Mucosa of stomach (tissue), 1 donor: ENCODE measurements at regions not wholly inside any gene's neighbourhood (a gene's known extent, or its start where the extent isn't known, plus 50 kb on each side); places are given as distances from the start of the nearest gene placed in this dataset.
"Not testable (repeated sequence)": the region's sequence is repeated elsewhere in the genome, so short reads cannot be mapped to it uniquely, and the experiment has no call there.

Experiments
- H3K27me3 ChIP-seq: one replicate; pipeline ENCODE4 v1.7.0; 2013; ENCODE audit warnings: mild to moderate bottlenecking, low read length; ENCODE audit not compliant: control insufficient read depth, insufficient read depth
- H3K36me3 ChIP-seq: one replicate; pipeline ENCODE4 v1.7.0; 2013; ENCODE audit warnings: low read length; ENCODE audit not compliant: control insufficient read depth, insufficient read depth
- H3K4me1 ChIP-seq: one replicate; pipeline ENCODE4 v1.7.0; 2013; ENCODE audit warnings: mild to moderate bottlenecking, low read length; ENCODE audit not compliant: control insufficient read depth, insufficient read depth
- H3K4me3 ChIP-seq: one replicate; pipeline ENCODE4 v1.7.0; 2013; ENCODE audit warnings: low read length
- H3K9ac ChIP-seq: one replicate; pipeline ENCODE4 v1.7.0; 2013; ENCODE audit warnings: mild to moderate bottlenecking, low read length, moderate library complexity
- H3K9me3 ChIP-seq: one replicate; pipeline ENCODE4 v1.7.0; 2013; ENCODE audit warnings: mild to moderate bottlenecking, low read length, moderate library complexity; ENCODE audit not compliant: control insufficient read depth
- donor health status: Pancreatic carcinoma.

DNA sequence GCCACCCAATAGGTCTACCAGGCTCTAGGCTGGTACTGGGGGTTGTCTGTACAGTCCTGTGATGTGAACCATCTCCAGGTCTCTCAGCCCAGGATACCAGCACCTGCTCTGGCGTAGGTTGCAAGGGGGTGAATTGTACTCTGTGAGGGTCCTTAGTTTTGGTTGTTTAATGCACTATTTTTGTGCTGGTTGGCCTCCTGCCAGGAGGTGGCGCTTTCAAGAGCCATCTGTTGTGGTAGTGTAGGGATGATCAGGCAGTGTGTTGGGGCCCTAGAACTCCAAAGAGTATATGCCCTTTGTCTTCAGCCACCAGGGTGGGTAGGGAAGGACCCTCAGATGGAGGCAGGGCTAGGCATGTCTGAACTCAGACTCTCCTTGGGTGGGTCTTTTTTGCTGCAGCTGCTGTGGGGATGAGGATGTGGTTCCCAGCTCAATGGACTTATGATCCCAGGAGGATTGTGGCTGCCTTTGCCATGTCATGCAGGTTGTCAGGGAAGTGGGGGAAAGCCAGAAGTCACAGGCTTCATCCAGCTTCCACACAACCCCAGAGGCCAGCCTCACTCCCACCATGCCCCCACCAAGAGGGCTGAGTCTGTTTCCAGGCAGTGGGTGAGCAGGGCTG lies 301.8 kb upstream of the CHRM3 start:
- Histone ChIP-seq H3K4me3 (no peak overlapping the region), H3K9me3 (no peaks in the 10 kb centered on the region), H3K9ac (no peak overlapping the region), H3K36me3 (no peaks in the 10 kb centered on the region), H3K4me1 (no peaks in the 10 kb centered on the region), H3K27me3 (no peaks in the 10 kb centered on the region)

DNA sequence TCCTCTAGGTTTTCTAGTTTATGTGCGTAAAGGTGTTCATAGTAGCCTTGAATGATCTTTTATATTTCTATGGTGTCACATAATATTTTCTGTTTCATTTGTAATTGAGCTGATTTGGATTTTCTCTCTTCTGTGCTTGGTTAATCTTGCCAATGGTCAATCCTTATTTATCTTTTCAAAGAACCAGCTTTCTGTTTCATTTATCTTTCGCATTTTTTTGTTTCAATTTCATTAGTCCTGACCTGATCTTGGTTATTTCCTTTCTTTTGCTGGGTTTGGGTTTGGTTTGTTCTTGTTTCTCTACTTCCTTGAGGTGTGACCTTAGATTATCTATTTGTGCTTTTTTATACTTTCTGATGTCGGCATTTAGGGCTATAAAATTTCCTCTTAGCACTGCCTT lies 304.4 kb upstream of the CHRM3 start:
- H3K9ac ChIP-seq, H3K4me3 ChIP-seq, H3K36me3 ChIP-seq, H3K9me3 ChIP-seq, H3K27me3 ChIP-seq, H3K4me1 ChIP-seq: not testable (repeated sequence)

DNA sequence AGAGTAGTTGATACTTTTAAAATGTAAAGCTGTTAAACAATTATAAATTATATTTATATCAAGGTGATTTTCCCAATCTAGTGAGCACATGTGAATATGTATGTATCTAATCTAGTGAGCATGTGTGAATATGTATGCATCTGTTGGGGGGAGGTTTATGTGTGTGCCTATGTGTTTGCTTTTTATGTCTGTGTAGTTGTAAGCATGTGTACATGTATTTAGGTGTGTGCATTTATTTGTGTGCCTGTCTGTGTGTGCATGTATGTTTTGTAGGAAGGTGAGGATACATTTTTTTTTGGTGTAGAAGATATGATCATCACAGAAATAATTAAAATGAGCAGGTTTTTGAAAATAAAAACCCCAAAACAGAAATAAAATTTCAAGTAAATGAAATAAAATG lies 318.9 kb upstream of the CHRM3 start:
- Histone ChIP-seq H3K9me3 (no peaks in the 10 kb centered on the region), H3K4me3 (no peak overlapping the region), H3K27me3 (no peaks in the 10 kb centered on the region), H3K4me1 (no peaks in the 10 kb centered on the region), H3K9ac (no peak overlapping the region), H3K36me3 (no peaks in the 10 kb centered on the region)

DNA sequence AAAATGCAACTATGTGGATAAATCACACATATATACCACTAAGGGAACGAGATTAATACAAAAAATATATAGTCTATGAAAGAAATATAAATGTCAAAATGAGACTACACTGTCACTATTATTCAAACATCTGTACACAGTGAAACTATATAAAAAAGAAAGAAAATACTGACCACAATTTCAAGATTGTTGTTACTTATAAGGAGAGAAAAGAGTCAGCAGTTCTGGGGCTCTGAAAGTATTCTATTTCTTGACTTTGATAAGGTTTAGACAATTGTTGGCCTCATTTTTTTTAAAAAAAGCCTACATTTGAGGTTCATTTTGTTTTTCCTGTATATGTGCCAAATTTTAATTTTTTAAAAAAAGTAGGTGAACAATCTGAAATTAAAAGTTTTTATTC lies 319.3 kb upstream of the CHRM3 start:
- no peaks in the 10 kb centered on the region for H3K36me3 ChIP-seq
- H3K27me3 ChIP-seq, result no peaks in the 10 kb centered on the region

DNA sequence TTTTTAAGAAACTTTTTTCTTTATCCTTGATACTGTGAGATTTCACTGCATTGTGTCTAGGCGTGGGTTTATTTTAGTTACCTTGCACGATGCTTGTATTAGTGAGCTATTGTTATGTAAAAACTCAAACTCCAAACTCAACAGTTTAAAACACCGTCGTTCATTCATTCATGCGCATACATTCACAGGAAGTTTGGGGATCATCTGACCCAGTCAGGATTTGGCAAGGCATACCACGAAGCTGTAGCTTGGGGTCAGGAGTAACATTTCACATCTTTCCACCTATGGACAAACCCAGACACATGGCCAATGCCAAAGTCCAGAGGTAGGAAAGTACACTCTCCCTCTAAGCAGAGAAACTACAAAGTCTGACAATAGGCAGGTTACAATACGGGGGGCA lies 324.6 kb upstream of the CHRM3 start:
- H3K27me3 ChIP-seq, result no peaks in the 10 kb centered on the region
- no peak overlapping the region for H3K9ac ChIP-seq
- H3K36me3 ChIP-seq, result no peaks in the 10 kb centered on the region
- no peak overlapping the region for H3K4me3 ChIP-seq
- no peaks in the 10 kb centered on the region for H3K9me3 ChIP-seq
- H3K4me1 ChIP-seq, result no peaks in the 10 kb centered on the region

More for the DNA sequence above, 319.3 kb upstream of the CHRM3 start:
- Histone ChIP-seq H3K4me1 (no peaks in the 10 kb centered on the region), H3K9me3 (no peaks in the 10 kb centered on the region), H3K9ac (no peak overlapping the region), H3K4me3 (no peak overlapping the region)

DNA sequence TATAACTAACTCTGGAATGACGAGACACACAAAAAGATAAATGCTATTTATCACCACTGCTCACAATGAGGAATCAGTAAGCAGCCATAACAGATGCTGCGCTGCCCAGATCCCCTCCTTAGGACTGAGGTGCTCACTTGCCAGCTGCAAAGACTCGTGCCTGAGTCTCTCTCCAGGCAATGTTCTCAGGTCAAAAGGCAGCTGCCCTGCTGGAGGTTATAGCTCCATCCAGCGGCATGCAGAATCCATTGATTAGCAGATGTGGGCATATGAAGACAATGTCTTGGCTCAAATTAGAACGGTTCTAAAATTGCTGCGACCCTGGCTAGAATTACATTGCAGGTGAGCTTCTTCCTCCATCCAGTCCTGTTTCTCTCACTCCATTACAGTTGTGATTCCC lies 328.2 kb upstream of the CHRM3 start:
- H3K9me3 ChIP-seq, result no peaks in the 10 kb centered on the region
- no peak overlapping the region for H3K4me3 ChIP-seq
- H3K27me3 ChIP-seq, result no peaks in the 10 kb centered on the region
- H3K9ac ChIP-seq, result no peak overlapping the region
- H3K36me3 ChIP-seq, result no peaks in the 10 kb centered on the region
- no peaks in the 10 kb centered on the region for H3K4me1 ChIP-seq

DNA sequence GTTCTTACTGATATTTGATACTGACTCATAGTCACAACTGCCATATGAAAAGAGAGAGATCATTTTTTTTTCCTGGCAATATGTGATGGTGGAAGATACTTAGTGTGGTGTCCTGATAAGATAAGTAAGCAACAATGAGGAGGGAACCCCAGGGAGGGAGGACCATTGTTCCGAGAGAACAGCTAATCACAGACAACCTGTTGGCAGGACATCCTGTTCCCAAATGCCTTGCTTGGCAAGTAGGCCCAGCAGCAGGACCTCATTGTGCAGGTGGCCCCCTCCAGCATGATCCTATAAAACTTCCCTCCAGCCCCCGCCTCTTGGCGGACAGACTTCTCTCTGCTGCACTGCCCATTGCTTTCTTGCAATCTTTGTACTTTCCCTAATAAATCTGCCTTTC lies 329.4 kb upstream of the CHRM3 start:
- Histone ChIP-seq H3K36me3 (no peaks in the 10 kb centered on the region), H3K4me1 (no peaks in the 10 kb centered on the region), H3K9ac (no peak overlapping the region), H3K9me3 (no peaks in the 10 kb centered on the region), H3K4me3 (no peak overlapping the region), H3K27me3 (no peaks in the 10 kb centered on the region)

DNA sequence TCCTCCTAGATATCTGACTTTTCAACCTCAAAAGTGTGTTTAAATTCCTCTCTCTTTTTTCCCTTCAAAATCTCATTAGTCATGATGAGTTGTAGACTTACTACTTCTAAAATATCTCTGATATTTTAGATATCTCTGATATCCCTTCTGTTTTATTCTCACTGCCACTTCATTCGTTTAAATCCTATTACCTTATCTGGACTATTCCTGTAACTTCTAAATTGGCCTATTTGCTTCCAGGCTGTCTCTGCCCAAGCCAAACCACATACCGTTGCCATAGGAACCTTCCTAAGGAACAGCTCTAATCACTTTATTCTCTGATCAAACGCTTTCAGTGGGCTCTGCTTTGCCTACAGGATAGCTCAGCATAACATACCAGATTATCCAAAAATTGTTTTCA lies 333.1 kb upstream of the CHRM3 start:
- H3K27me3 ChIP-seq, result no peaks in the 10 kb centered on the region

DNA sequence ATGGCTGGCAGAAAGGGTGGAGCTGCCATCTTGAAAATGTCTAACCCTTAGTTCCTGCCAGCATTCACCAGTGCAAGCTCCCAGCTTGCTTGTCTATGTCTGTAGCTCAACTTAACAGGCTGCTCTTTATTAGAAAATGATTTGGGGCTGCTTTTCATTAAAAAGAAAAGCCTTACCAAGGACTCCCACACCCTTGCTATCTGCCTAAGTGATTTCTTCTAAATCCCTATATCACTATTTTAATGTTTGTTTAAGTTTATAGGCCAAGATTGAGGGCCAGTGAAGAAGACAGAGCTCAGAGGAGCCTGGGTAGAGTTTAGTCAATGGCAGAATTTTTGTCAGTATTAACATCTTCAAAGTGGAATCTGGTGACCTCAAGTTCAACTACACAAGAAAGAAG lies 336.8 kb upstream of the CHRM3 start:
- Histone ChIP-seq H3K9me3 (no peaks in the 10 kb centered on the region), H3K4me1 (no peaks in the 10 kb centered on the region), H3K9ac (no peak overlapping the region), H3K27me3 (no peaks in the 10 kb centered on the region), H3K4me3 (no peak overlapping the region), H3K36me3 (no peaks in the 10 kb centered on the region)

More for the DNA sequence above, 333.1 kb upstream of the CHRM3 start:
- Histone ChIP-seq H3K9me3 (no peaks in the 10 kb centered on the region), H3K4me3 (no peak overlapping the region), H3K36me3 (no peaks in the 10 kb centered on the region), H3K9ac (no peak overlapping the region), H3K4me1 (no peaks in the 10 kb centered on the region)

DNA sequence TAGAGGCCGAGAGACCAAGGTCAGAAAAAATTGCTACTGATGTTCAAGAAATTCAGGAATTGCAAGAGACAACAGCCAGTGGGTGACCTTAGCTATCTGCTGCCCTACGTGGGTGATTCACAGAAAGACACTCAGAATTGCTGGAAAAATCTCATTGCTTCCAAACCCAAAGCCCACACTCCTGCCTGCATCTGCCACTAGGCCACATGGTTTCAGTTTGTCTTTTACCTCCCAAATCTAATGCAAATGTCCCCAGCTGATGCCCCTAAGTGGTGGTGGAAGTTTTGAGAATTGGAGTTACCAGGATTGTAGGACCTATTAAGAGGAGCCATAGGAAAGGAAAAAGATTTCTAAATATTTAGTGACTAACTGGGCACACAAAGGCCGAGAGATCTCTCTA lies 341.5 kb upstream of the CHRM3 start:
- H3K9ac ChIP-seq, result no peak overlapping the region
- H3K36me3 ChIP-seq, result no peaks in the 10 kb centered on the region
- H3K27me3 ChIP-seq, result no peaks in the 10 kb centered on the region
- H3K4me1 ChIP-seq, result no peaks in the 10 kb centered on the region
- H3K4me3 ChIP-seq, result no peak overlapping the region
- H3K9me3 ChIP-seq, result no peaks in the 10 kb centered on the region

DNA sequence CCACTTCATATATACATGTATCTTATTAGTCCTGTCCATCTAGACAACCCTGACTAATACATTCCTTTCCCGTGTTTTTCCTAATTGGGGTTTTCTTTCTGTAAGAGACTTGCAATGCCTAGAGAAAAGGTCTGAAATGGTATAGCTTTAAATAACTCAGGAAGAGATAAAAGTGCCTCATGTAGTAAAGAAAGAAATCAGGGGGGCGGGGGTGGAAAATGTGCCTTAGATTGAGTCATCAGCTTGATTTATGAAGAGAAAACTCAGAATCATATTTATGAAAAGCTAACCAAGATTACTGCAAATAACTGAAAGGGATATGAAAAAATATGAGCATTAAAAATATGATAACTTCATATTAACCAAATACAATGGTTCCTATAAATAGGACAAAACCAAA lies 345.8 kb upstream of the CHRM3 start:
- Histone ChIP-seq H3K36me3 (no peaks in the 10 kb centered on the region), H3K9ac (no peak overlapping the region), H3K4me3 (no peak overlapping the region), H3K27me3 (no peaks in the 10 kb centered on the region), H3K4me1 (no peaks in the 10 kb centered on the region), H3K9me3 (no peaks in the 10 kb centered on the region)

DNA sequence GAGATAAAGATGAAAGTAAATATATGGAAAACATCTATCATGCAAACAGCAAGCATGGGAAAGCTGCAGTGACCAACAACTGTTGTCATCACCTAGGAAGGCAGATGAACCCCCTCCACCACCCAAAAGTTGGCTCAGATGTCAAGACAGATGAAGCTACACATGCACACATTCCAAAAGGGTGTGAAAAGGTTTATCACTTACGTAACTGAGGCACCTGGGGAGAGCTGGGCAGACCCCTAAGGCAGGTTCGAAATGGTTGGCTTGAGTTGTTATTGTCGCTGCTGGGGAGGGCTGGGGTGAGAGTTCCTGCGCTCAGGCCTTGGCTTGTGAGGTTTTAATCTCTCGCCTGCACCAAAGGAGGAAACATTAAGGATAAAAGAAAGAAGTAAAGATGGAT lies 355.1 kb upstream of the CHRM3 start:
- no peaks in the 10 kb centered on the region for H3K27me3 ChIP-seq
- no peak overlapping the region for H3K4me3 ChIP-seq
- no peaks in the 10 kb centered on the region for H3K4me1 ChIP-seq
- H3K9me3 ChIP-seq, result no peaks in the 10 kb centered on the region
- H3K36me3 ChIP-seq, result no peaks in the 10 kb centered on the region
- no peak overlapping the region for H3K9ac ChIP-seq

DNA sequence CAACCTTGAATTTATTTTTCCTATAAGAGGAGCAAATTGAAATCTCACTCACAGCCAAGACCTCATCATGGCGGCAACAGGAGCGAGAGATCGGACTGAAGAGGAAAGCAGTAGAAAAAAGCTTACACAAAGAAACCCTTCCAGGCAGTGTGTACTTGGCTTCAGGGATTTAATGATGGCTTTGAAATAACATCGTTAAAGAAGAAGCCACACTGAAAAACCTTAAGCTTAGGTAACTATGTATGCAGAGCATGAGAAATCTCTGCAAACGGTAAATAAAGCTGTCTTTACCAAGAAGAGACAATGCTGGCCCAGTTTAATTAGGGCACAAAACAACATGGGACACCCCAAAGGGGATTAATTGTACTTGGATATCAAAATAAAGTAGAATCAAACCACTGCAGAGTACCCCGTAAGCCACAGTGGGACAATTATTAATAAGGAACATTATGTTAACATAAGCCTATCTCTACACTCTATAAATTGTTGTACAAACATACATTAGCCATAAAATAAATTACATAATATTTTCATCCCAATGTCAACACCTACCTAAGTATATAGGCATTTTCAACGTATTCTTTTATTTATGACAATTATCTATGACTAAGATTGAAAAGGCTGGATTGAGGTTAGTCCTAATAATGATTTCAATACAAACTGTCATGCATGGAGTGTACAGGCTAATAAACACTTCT lies 360.2 kb upstream of the CHRM3 start:
- Histone ChIP-seq H3K4me1 (no peaks in the 10 kb centered on the region), H3K9ac (no peak overlapping the region), H3K9me3 (no peaks in the 10 kb centered on the region), H3K27me3 (no peaks in the 10 kb centered on the region), H3K36me3 (no peaks in the 10 kb centered on the region), H3K4me3 (no peak overlapping the region)
